Type B pancreatic cell (in vitro differentiated cells): ENCODE measurements at regions not wholly inside any gene's neighbourhood (a gene's known extent, or its start where the extent isn't known, plus 50 kb on each side); places are given as distances from the start of the nearest gene placed in this dataset.

Experiments used
- DNase-seq: peaks from one replicate; pipeline ENCODE4 v3.0.0; 2021; ENCODE audit warnings: mixed read lengths; ENCODE audit not compliant: unreplicated experiment; ENCODE audit errors: extremely low spot score
- H3K27ac Mint-ChIP-seq: 2 replicates; pipeline ENCODE4 v1.8.0; 2021; ENCODE audit warnings: mild to moderate bottlenecking, mixed read lengths
- H3K27me3 Mint-ChIP-seq: 2 replicates; pipeline ENCODE4 v1.8.0; 2021; ENCODE audit warnings: mixed read lengths
- H3K36me3 Mint-ChIP-seq: 2 replicates; pipeline ENCODE4 v1.8.0; 2021; ENCODE audit warnings: mixed read lengths
- H3K4me1 Mint-ChIP-seq: one replicate; pipeline ENCODE4 v1.8.0; 2021; ENCODE audit warnings: mixed read lengths; ENCODE audit not compliant: unreplicated experiment
- H3K4me3 Mint-ChIP-seq: 2 replicates; pipeline ENCODE4 v1.8.0; 2021; ENCODE audit warnings: mild to moderate bottlenecking, mixed read lengths
- H3K9me3 Mint-ChIP-seq: 2 replicates; pipeline ENCODE4 v1.8.0; 2021; ENCODE audit warnings: mixed read lengths
- TF ChIP-seq, protein P1 (sequence below): fragments of 200-600 bp; sonication (generic); conservative IDR thresholded peaks from 2 replicates; pipeline ENCODE4 v1.5.0; 2021; ENCODE audit warnings: antibody characterized with exemption, mild to moderate bottlenecking

DNA sequence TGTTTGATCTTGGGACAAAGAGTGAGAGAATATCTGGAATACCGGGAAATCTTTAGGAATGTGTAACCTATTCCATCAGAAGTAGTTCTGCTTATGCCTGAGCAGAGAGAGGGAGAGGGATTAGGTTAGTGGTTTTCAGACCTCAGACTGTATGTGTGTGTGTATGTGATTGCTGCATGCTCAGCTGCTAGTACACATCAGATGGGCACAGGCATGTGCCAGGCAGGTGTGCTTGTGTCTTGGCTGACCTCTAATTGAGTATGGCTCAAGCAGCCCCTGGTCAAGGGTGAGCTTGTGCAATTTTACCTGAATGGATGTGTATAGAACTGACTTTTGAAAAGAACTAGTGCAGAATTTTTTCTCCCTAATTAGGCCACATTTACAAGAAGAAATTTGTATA lies 91.2 kb downstream of the INSIG2 start:
- H3K27me3 Mint-ChIP-seq, result peaks cover 35% of the 10 kb centered on the region
- H3K36me3 Mint-ChIP-seq, result no peaks in the 10 kb centered on the region
- H3K4me1 Mint-ChIP-seq, result peaks cover 5% of the 10 kb centered on the region
- no peak overlapping the region for H3K27ac Mint-ChIP-seq
- DNase-seq, result no peak
- H3K4me3 Mint-ChIP-seq, result no peak overlapping the region
- H3K9me3 Mint-ChIP-seq, result no peaks in the 10 kb centered on the region
- TF ChIP-seq, protein P1, sequence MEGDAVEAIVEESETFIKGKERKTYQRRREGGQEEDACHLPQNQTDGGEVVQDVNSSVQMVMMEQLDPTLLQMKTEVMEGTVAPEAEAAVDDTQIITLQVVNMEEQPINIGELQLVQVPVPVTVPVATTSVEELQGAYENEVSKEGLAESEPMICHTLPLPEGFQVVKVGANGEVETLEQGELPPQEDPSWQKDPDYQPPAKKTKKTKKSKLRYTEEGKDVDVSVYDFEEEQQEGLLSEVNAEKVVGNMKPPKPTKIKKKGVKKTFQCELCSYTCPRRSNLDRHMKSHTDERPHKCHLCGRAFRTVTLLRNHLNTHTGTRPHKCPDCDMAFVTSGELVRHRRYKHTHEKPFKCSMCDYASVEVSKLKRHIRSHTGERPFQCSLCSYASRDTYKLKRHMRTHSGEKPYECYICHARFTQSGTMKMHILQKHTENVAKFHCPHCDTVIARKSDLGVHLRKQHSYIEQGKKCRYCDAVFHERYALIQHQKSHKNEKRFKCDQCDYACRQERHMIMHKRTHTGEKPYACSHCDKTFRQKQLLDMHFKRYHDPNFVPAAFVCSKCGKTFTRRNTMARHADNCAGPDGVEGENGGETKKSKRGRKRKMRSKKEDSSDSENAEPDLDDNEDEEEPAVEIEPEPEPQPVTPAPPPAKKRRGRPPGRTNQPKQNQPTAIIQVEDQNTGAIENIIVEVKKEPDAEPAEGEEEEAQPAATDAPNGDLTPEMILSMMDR, result no peak

DNA sequence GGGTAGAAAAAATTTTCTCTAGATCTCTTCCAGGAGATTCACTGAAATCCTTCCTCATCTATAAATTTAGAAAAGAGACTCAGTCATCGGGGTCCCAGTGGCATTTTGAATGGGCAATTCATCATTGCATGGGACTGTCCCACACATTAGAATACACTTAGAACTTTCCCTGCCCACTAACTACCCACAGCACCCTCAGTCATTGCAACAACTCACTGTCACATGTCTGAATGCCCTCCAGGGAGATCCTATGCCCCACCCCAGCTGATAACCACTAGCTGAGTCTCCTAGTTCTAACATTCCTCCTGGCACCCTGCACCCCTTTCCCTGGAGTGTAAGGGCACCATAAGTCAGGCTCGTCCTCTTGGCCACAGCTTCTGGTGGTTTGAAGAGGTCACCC lies 89.6 kb downstream of the INSIG2 start:
- Mint-ChIP-seq H3K27ac (no peak overlapping the region), H3K4me1 (peaks cover 2% of the 10 kb centered on the region), H3K36me3 (no peaks in the 10 kb centered on the region), H3K9me3 (no peaks in the 10 kb centered on the region), H3K27me3 (peaks cover 30% of the 10 kb centered on the region), H3K4me3 (no peak overlapping the region)
- DNase-seq, result no peak
- TF ChIP-seq, protein P1, result no peak

DNA sequence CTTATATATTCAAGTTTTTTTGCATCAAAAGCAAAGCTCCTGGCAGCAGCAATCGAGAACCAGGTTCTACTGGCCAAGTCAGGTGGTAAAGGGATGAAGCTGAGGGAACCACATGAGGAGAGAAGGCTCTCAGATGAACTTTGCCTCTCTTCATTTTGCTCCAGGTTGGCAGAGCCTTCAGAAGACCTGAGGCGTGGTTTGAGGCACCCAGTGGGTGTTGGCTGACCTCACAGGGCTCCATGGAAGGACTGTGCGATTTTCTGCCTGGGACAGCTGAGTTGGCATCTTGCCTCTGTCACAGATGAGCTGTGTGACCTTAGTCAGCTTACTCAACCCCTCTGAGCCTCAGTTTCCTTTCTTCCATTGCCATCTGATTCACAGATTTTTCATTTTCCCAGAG lies 89.0 kb downstream of the INSIG2 start:
- no peaks in the 10 kb centered on the region for H3K9me3 Mint-ChIP-seq
- DNase-seq, result no peak
- H3K4me3 Mint-ChIP-seq, result no peak overlapping the region
- peaks cover 27% of the 10 kb centered on the region for H3K27me3 Mint-ChIP-seq
- H3K36me3 Mint-ChIP-seq, result no peaks in the 10 kb centered on the region
- no peak overlapping the region for H3K27ac Mint-ChIP-seq
- no peaks in the 10 kb centered on the region for H3K4me1 Mint-ChIP-seq
- TF ChIP-seq, protein P1, result no peak

DNA sequence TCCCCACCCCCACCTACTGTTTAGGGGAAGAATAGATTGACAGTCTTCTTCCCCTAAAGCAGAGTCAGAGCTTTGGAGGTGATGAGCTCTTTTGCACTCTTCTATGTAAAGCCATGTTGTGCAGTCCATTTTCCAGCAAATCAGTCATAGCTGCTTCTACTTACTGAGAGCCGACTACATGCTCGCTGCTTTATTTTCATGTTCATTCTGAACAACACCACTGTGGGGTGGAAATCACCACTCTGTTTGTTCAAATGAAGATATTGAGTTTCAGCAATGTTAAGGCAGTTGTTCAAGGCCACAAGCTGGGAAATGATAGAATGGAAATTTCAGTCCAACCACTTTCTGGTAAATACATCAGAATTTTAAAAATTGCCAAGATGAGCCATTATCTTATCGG lies 88.3 kb downstream of the INSIG2 start:
- Mint-ChIP-seq H3K4me1 (no peaks in the 10 kb centered on the region), H3K27ac (no peak overlapping the region), H3K36me3 (no peaks in the 10 kb centered on the region), H3K27me3 (peaks cover 27% of the 10 kb centered on the region), H3K4me3 (no peak overlapping the region), H3K9me3 (no peaks in the 10 kb centered on the region)
- DNase-seq, result no peak
- TF ChIP-seq, protein P1, result no peak

DNA sequence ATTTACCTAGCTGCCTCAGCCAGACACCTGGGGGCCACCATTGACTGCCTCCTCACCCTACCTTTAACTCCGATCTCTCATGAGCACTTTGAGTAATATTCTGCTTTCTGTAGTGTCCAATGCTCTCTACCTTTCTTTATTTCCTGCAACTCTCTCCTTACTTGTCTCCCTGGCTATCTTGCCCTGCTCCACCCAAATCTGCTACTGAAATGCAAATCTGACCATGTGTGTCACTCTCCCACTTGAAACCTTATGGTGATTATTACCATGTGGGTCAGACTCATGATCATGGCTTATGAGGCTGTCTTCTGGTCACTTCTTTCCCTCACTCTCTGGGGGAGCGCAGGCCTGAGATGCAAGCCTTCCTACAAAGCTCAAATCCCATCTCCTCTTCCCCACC lies 83.3 kb downstream of the INSIG2 start:
- Mint-ChIP-seq H3K36me3 (no peaks in the 10 kb centered on the region), H3K4me3 (no peak overlapping the region), H3K4me1 (no peaks in the 10 kb centered on the region), H3K27me3 (peaks cover 10% of the 10 kb centered on the region), H3K9me3 (no peaks in the 10 kb centered on the region), H3K27ac (no peak overlapping the region)
- DNase-seq, result no peak
- TF ChIP-seq, protein P1, result no peak

DNA sequence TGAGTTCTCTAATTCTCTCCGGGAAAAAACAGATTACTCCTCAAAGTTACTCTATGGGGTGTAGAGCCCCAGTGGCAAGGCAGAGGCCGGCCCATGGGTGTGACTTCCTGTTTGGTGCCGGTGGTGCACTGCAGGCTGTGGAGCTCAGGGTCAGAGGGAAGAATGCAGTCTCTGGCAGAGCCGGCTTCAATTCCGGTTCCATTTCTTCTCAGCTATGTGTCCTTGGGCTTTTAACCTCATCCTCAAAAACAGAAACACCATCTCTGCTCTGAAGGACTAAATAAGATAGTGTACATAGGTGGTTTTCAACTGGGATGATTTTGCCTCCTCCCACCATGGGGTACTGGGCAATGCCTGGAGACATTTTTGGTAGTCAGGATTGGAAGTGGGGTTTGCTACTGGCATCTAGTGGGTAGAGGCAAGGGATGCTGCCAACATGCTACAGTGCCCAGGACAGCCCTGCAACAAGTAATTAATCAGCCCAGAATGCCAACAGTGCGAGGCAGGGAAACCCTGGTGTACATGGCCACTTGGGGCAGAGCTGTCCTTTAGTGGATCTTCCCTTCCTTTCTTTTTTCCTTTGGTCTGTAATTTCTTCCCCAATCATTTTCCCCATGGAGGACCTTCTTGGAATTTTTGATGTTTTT lies 81.2 kb downstream of the INSIG2 start:
- no peak overlapping the region for H3K27ac Mint-ChIP-seq

More for the DNA sequence above, 81.2 kb downstream of the INSIG2 start:
- TF ChIP-seq, protein P1, result no peak
- Mint-ChIP-seq H3K9me3 (no peaks in the 10 kb centered on the region), H3K4me3 (no peak overlapping the region), H3K27me3 (peaks cover 3% of the 10 kb centered on the region), H3K4me1 (no peaks in the 10 kb centered on the region), H3K36me3 (no peaks in the 10 kb centered on the region)
- no peak for DNase-seq
